Omental fat pad (tissue), 3 donors: ENCODE measurements at regions not wholly inside any gene's neighbourhood (a gene's known extent, or its start where the extent isn't known, plus 50 kb on each side); places are given as distances from the start of the nearest gene placed in this dataset.

Experiments
- ATAC-seq: fragments of 150-250 bp; one replicate; pipeline ENCODE4 v1.9.1; 2016; ENCODE audit warnings: mild to moderate bottlenecking, moderate library complexity; ENCODE audit not compliant: low FRiP score
- DNase-seq: peaks from one replicate; pipeline ENCODE4 v3.0.0-alpha.2; 2019; ENCODE audit warnings: low spot score
- TF ChIP-seq, protein P1 (sequence below), 3 donors: fragments of 450-650 bp; IDR thresholded peaks; one replicate each; pipeline ENCODE4 v1.5.1; 2016 to 2017; ENCODE audit warnings: antibody characterized with exemption in 3 of 3, mild to moderate bottlenecking in 3 of 3, moderate library complexity in 2 of 3

DNA sequence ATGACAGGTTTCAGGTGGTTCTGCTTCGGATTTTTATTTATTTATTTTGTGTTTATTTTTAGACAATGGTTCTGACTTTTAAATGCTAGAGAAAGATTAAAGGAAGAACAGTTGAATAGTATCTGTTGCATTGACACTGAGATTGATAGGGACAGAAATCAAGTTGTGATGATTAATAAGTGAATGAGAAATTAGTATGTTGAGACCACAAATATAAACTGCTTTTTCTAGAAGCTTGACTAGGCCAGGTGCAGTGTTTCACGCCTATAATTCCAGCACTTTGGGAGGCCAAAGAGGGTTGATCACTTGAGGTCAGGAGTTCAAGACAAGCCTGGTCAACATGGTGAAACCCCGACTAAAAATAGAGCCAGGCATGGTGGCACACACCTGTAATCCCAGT lies 65.1 kb upstream of the TNRC6B start:
- ATAC-seq (no peak), DNase-seq (no peak)
- TF ChIP-seq, protein P1, sequence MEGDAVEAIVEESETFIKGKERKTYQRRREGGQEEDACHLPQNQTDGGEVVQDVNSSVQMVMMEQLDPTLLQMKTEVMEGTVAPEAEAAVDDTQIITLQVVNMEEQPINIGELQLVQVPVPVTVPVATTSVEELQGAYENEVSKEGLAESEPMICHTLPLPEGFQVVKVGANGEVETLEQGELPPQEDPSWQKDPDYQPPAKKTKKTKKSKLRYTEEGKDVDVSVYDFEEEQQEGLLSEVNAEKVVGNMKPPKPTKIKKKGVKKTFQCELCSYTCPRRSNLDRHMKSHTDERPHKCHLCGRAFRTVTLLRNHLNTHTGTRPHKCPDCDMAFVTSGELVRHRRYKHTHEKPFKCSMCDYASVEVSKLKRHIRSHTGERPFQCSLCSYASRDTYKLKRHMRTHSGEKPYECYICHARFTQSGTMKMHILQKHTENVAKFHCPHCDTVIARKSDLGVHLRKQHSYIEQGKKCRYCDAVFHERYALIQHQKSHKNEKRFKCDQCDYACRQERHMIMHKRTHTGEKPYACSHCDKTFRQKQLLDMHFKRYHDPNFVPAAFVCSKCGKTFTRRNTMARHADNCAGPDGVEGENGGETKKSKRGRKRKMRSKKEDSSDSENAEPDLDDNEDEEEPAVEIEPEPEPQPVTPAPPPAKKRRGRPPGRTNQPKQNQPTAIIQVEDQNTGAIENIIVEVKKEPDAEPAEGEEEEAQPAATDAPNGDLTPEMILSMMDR (IDR thresholded peaks at IDR 0.05) = no peak

DNA sequence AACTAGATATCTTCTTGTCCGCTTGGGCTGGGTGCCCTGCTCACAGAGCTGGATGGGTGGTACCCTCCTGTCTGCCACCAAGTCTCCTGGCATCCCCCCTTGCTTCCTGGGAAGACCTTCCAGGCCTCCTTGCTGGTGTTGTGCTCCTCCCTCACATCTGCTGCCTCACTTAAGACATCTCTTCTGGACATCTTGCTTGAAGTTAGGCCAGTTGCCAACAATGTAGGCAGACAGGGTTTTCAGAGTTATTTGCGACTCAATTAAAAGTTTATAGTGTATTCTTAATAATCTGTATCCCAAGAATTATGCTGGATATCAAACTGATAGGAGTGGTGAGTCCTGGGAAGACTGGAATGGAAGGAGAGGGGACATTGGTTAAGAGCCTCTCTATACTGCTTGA lies 64.0 kb upstream of the TNRC6B start:
- TF ChIP-seq, protein P1 (IDR thresholded peaks at IDR 0.05) = no peak
- ATAC-seq = no peak
- DNase-seq = no peak

DNA sequence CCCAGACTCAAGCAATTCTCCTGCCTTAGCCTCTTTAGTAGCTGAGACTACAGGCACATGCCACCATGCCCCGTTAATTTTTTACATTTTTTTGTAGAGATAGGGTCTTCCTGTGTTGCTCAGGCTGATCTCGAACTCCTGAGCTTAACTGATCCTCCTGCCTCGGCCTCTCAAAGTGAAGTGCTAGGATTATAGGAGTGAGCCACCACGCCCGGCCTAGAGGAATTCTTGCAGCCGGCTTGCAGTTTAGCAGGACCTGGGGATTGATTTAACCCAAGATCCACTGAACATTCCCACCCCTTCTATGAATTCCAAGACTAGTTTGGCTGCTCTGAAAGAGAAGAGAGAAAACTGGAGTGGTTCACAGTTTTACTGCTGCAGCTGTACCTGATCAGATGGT lies 63.3 kb upstream of the TNRC6B start:
- TF ChIP-seq, protein P1 (IDR thresholded peaks at IDR 0.05) = no peak
- DNase-seq = no peak
- no peak for ATAC-seq

DNA sequence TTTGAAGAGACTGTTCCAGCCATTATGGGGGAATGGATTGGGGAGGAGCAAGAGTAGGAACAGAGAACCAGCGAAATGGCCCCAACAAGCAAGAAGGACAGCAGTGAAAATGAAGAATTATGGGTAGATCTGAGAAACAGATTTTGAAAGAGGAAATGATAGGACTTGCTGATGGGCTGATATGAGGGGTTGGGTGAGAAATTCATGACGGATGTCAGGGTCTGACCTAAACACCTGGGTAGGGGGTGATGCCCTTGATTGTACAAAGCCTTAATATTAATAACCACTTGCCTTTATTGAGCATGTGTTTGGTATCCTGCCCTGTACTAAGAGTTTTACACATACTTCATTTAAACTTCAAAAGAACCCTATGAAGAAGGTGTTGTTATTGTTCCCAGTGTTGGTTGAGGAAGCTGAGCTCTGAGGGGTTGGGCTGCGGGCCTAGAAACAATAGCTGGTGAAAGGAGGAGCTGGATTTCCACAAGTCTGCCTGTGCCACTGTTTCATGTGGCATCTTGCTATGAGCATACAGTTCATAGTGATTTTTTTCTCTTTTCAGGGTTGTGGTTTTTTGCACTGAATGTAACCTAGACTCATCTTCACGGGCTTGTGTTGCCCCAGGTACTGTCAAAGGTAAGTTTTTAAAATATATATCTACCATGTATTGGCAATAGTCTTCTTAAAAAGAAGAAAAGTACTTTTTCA lies 61.1 kb upstream of the TNRC6B start:
- TF ChIP-seq, protein P1 (IDR thresholded peaks at IDR 0.05) = no peak
- no peak for DNase-seq
- no peak for ATAC-seq

DNA sequence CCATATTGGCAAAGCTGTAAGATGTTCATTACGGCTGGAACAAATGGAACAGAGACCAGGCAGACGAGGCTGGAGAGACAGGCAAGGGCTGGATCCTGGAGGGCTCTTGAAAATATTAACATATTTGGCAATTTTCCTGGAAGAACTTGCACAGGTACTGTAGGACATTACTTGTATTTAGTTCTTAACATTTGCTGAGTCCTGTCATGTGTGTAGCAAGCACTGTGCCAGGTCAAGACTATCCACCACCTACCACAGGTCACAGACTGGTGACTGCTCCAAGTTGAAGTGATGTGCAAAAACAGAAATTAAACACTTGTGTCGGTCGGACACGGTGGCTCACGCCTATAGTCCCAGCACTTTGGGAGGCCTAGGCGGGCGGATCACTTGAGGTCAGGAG lies 58.7 kb upstream of the TNRC6B start:
- no peak for ATAC-seq
- no peak for DNase-seq
- TF ChIP-seq, protein P1 (IDR thresholded peaks at IDR 0.05) = no peak

DNA sequence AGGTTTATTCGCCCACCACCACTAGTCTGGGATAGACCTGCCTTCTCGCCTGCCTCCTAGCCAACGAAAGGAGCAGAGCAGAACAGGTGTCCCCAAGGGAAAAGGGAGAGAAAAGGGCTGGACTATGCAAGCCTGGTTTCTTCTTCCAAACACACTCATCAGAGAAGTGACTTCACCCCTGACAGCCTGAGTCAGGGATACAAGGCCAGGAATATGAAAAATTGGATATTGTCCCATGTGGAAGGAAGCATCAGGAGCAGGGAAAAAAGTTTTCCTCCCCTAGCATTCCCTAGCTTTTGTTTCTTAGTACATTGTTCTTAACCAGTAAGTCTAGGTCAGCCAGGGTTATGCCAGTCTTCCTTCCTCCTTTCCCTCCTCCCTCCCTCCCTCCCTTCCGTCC lies 56.9 kb upstream of the TNRC6B start:
- no peak for ATAC-seq
- TF ChIP-seq, protein P1 (IDR thresholded peaks at IDR 0.05) = no peak
- no peak for DNase-seq

DNA sequence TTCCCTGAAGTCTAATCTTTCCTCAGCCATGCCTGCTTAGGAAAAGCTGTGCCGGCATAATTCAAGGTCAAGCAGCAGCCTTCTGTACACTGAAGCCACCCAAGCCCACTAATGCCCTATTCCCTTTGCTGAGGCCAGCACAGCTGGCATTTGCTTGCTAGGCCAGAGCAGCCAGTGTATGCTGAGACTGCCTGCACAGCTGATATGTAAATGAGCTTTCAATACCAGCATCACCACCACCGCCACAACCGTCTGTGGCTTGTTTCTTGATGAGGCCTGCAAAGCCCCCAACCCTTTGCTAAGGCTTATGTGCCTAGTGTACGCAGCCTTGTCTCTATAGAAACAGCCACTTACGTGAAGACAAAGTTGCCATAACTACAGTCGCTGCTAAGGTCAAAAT lies 56.3 kb upstream of the TNRC6B start:
- TF ChIP-seq, protein P1 (IDR thresholded peaks at IDR 0.05) = no peak
- DNase-seq = no peak
- ATAC-seq = no peak
